Muscle of arm (tissue), 1 donor: ENCODE measurements at regions not wholly inside any gene's neighbourhood (a gene's known extent, or its start where the extent isn't known, plus 50 kb on each side); places are given as distances from the start of the nearest gene placed in this dataset.

Source experiments
- DNase-seq: peaks from one replicate; pipeline ENCODE4 v3.0.0-alpha.2; 2013

DNA sequence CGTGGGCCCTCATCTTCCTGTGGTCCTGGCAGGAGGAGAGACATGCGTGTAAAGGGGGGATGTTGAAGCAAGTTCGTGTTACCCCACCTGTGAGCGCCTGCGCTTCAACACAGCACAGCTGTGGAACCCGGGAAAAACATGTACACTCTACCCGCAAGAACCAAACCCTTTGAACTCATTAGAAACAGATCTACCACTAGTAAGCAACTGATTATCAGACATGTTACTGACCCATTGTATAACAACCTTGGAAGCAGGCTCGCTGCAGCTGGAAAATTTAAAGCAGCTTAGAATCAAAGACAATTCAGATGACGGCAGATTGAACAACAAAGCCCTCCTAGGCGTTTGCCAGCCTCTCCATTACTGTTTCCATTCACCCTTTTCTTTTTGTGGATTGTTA is 771.7 kb upstream of the SALL3 start:
- DNase-seq = no peak

- no peak for DNase-seq
Measured at GRCh38 chr18:78208461-78208860, 771.2 kb upstream of the SALL3 start.

GRCh38 chr18:78213361-78213994 is 766.1 kb upstream of the SALL3 start:
- DNase-seq = peak; percentile 27

GRCh38 chr18:78221496-78221895 is 758.1 kb upstream of the SALL3 start:
- no peak for DNase-seq

DNA sequence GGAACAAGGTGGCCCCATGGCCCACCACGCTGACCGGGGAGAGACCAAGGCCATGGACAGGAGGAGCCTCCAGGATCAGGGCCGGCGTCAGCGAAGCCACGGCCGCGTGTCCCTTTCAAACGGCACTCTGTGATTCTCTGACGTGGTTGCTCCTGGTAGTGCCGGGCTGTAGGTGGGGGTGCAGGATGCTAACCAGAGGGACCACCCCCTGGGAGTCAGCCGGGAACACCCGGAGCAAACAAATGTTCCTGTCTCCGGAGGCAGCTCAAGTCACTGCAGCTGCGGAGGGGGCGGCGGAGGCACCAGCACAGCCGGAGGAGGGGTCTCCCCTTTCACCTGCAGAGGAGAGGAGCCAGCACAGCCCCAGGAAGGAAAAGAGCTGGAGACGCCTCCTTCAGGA is 750.6 kb upstream of the SALL3 start:
- DNase-seq = no peak

GRCh38 chr18:78230911-78231310 is 748.7 kb upstream of the SALL3 start:
- DNase-seq = no peak

DNA sequence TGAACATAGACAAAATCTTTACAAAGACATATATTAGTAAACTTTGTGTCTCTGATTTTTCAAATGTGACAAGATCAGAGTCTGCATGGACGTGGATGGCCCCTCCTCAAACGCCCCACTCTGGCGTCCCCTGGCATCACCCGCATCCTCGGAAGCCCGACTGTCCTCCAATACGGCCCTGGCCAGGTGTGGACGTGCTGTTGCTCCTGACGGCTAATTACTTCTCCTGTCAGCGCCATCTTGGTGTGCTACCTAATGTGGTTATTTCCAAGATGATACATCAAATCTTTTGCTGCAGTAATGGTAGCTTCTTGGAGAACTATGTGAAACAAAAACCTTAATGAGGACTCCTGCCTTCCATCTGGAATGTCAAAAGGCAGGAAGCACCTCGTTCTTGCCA is 747.4 kb upstream of the SALL3 start:
- no peak for DNase-seq

GRCh38 chr18:78237864-78238263 is 741.8 kb upstream of the SALL3 start:
- DNase-seq = no peak

DNA sequence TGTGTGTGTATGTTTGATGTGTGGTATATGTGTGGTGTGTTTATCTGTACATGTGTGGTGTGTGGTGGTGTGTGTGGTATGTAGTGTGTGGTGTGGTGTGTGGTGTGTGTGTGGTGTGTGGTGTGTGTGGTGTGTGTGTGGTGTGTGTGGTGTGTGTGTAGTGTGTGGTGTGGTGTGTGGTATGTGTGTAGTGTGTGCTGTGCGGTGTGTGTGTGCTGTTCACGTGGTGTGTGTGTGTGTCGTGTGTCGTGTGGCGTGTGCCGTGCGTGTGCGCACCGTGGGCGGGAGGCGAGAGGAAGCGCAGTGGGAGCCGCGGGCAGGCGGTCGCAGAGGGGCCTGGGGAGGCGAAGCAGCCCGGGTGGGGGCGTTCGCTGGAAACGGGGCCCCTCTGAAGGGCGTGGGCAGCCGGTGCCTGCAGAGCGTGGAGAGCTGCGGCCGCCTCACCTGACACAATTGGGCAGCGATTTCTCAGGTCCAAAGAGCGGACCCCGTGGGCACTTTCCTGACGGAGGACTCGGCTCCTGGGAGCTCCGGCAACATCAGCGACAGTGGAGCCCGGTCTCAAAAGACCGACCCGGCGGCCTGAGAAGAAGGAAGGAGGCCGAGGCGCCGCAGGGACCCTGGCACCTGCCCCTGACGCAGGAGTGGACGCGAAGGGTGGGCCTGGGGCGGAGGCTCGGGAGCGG is 741.1 kb upstream of the SALL3 start:
- DNase-seq = no peak

DNA sequence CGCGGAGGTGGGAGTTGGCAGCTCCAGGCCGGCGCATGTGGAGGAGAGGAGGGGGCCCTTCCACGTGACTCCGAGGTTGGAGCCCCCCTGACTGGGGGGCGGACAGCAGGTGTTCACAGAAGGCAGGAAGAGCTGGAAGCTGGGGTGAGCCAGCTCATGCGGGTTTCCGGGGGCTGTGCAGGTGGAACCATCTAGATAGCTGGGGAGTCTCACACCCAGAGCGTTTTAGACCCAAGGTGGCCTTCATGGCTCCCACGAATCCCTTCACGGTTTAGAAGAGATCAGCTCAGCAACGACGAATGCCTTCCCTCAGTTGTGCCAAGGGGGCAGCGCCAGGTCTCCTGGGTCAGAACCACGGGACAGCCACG is 740.5 kb upstream of the SALL3 start:
- no peak for DNase-seq

DNA sequence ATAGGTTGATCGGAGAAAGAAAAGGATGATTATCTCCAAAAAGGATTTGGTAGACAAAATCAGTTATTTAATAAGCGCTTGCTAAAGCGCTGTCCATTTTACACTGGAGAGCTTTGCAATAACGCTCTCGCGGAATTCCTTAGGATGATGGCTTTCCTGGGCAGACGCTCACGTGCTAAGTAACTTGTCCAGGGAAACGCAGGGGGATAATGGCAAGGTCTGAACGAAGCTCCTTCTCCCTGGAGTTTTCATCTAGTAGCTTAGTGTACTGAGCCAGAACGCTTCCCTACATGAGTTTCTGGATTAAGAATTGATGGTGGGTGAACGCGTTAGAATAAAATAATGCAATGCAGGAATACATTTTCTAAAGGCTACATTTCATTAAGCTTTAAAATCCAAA is 739.5 kb upstream of the SALL3 start:
- DNase-seq = no peak

DNA sequence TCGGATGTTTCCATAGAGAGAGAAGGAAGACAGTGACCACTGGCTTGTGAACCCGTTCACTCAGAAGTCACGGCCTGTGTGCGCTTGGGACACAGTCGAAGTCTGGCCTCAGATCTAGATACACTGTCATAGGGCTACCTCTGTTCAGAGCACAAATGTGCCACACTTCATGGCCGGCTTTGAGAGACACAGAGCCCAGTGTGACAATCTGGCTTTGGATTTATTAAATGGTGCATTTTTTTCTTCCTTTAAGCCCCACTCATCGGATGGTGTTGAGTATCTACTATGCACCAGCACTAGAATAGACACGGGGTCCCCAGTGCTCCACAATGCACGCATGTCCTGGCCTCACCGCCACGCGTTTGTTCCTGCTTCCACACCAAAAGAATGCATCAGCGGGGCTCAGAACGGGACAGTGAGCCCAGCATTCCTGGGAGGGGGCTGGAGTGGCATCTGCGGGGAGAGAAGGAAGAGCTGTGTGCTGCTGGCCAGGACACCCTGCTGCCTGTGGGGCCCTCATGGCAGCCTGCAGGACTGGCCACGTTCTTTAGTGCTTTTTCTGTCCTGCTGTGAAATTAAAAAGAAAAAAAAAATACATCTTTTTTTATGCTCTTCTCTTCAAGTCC is 738.9 kb upstream of the SALL3 start:
- DNase-seq = no peak

GRCh38 chr18:78241535-78242253 is 737.9 kb upstream of the SALL3 start:
- DNase-seq = no peak

DNA sequence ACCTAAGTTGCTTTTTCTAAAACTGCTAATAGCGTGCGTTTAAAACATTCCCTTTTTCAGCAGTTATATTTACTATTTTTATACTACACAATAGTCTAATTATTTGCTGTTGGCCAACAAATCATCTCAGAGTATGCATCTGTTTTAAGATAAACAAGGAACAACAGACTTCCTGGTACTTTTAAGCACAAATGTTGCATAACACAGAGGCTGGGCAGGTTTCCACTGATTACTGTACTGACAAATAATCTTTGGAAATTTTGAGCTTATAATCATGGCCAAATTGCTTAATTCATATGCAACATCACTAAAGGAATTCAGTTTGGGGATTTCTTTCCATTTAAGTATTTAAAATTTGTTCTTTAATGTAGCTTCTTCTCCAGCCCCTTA is 737.4 kb upstream of the SALL3 start:
- DNase-seq = peak; percentile 13

- no peak for DNase-seq
Measured at GRCh38 chr18:78242806-78243205, 736.8 kb upstream of the SALL3 start.

- no peak for DNase-seq
Measured at GRCh38 chr18:78244779-78245178, 734.8 kb upstream of the SALL3 start.

DNA sequence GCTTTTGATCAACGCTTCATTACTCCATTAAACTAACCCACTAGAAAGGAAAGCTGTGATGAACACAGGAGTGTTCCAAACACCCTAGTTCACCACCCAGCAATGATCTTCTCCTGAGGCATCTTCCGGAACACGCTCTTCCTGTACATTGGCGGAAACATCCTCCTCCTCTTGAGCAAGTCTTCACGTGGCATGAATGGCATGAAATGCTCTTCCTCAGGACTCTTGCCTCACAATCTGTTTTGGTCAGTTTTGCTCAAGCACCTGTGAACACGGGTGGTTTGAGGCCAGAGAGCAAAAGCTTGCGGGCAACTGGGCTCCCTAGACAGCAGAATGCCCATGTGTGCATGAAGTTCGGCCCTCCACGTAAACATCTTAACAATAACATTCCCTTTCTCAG is 734.2 kb upstream of the SALL3 start:
- DNase-seq = no peak

GRCh38 chr18:78246050-78246449 is 733.6 kb upstream of the SALL3 start:
- no peak for DNase-seq

GRCh38 chr18:78246588-78246987 is 733.0 kb upstream of the SALL3 start:
- no peak for DNase-seq

DNA sequence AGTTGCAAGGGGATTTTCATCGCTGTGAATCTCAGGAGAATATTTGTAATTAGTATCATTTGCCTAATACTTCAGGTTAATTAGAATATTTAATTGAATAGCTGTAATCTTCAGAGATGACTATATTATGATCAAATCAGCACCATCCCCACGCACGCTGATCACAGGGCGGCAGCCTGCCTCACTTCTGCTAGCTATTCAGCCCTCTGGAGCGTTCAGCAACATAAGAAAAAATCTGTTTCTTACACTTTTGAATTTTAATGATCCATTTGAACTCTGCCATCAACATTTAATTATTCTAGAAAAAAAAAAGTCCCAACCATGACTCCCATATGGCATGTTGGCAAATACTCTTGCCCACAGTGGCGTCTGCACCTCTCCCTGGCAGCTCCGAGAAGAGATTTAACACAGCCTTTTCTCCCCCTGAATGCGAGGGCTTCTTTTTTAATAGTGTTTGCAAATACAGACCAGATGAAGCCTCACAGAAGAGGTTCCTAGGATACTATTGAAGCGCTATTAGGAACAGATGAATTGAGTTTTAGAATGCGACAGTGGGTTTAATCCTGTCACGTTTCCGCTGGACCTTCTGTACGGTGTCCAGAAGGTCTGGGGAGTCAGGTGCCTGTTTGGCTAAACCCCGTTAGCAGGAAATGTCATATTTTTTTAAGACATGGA is 731.9 kb upstream of the SALL3 start:
- no peak for DNase-seq

- DNase-seq = no peak
Measured at GRCh38 chr18:78255013-78255412, 724.6 kb upstream of the SALL3 start.

DNA sequence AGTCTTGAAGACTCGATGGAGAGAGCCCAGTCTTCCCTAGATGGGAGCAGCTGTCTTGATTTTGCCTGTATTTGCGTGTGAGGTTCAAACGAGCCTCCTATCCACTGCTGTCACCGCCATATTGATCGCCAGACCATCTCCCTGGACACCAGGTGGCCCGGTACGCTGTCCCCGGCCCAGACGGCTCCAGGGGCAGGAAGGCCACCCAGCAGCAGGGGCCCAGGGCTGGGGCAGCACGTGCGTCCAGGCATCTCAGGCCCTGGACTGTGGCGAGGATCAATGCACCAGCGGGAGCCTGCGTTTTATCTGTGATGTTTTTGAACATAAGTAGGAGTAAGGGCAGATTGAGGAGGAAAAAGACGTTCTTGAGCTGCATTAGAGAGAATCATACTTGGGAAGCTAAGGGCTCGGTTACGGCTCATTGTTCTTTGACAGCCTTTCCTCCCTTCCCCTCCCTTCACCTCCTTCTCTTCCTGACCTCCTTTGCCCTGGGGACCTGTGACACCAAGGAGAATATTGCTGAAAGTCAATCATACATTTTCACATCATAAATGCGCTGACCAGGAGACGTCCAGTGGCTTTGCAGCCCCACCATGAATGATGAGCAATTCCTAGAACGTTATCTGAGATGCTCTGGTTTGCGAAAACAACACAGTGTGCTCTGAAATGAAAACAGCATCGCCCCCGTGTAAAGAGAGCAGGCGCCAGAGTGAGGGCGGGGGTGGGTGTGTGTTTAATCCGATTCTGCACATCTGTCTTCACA is 711.2 kb upstream of the SALL3 start:
- no peak for DNase-seq
